GM21529 (cell line): ENCODE measurements at regions not wholly inside any gene's neighbourhood (a gene's known extent, or its start where the extent isn't known, plus 50 kb on each side); places are given as distances from the start of the nearest gene placed in this dataset.

Experiments used
- ATAC-seq: cut with Tn5 transposase; IDR thresholded peaks from one replicate; pipeline ENCODE4 v1.9.1; 2021; ENCODE audit not compliant: unreplicated experiment

DNA sequence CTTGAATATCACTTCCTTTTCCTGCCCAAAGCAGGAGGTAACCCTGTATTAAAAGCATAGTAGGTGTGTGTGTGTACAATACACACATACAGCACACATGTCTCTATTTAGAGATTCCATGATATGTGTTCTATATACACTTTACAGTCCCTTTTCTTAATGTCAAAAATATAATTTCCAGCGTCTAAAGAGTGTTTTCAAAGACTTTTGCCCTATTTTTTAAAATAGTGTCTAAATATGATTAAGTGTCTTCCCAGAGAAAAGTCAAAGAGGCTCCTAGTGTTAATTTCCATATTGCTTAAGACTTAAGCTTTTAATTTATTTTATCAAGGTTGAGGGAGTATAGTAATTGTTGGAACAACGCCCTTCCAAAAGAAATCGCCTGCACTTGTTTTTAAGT lies 420.3 kb upstream of the POU3F3 start:
- no peak for ATAC-seq

- peak; percentile 86 for ATAC-seq
Observed at GRCh38 chr2:104434318-104434792, 419.6 kb upstream of the POU3F3 start.

DNA sequence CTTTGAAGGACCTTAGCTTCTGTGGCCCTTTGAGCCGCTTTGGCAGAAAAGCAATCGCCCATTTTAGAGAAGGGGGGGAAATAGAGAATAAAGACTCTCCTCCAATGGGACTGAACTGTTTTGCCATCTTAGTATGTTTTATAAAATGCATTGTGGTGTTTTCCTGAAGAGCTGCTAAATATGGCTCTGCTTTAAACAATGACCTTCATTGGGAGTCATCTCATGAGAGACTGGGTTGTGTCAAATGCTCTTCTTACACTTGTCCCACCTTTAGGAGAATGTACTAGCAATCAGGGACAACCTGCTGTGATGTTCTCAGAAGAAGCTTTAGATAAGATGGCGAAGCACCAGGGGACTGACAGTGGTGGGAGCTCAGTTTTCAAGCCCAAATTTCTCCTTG lies 418.9 kb upstream of the POU3F3 start:
- no peak for ATAC-seq

DNA sequence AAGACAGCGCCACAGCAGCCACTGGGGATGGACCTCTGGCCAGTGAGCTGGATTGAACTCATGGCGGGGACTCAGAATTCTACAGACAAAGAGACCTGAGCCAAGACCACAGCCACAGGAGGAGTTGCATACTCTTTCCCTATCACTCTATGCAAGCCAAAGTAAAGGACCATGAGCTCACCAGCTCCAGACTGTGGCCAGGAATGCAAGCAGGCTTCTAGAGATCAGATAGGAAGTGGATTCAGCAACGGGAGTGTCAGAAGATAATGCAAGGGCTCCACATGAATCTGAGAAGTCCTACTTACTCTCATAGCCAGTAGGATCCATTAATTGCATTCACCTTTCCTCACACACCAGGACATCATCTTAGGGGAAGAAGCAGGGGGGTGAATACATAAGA lies 415.4 kb upstream of the POU3F3 start:
- no peak for ATAC-seq

DNA sequence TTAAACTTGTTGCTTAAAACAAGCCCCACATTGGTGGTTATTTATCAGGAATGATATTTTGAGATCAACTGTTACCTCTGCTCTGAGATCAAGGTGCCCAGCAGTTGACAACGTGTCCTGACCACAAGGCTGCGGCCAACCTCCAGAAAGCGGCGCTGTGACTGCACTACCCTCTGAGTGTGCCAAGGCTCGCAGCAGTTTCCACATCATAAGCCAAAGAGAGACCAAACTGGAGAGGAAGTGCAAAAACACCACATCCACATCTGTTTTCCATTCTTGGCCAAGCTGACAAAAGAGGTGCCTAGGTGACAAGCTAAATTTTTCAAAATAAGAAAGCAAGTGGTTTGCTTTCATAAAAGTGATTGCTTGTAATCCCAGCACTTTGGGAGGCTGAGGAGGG lies 410.8 kb upstream of the POU3F3 start:
- no peak for ATAC-seq

GRCh38 chr2:104444392-104444791 lies 409.5 kb upstream of the POU3F3 start:
- ATAC-seq: no peak

- no peak for ATAC-seq
Observed at GRCh38 chr2:104444889-104445288, 409.0 kb upstream of the POU3F3 start.

DNA sequence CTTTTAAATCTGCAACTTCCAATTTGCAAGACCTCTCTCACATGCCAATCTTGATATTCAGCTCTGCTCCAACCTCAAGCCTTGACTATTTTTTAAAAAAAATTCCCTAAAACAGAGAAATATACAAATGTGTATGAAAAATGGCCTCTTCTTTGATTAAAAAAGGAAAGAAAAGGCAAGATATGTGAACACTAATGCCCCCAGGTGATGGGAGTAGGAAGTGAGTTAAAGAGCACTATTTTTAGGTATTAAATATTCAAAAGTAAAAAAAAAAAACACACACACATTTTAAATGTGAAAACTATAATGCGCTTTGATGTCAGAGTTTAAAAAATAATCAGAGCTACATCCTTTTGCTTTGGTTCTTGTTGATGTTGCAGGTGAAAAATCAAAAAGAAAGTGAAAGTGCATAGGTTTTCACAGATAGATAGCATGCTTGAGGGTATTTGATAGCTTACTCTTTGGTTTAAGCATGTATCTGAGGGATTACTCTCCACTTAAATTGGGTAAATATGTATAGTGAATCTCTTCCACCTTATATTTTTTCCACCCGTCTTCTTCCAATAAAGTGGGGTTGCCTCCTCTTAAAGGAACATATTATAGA lies 406.0 kb upstream of the POU3F3 start:
- ATAC-seq: no peak

DNA sequence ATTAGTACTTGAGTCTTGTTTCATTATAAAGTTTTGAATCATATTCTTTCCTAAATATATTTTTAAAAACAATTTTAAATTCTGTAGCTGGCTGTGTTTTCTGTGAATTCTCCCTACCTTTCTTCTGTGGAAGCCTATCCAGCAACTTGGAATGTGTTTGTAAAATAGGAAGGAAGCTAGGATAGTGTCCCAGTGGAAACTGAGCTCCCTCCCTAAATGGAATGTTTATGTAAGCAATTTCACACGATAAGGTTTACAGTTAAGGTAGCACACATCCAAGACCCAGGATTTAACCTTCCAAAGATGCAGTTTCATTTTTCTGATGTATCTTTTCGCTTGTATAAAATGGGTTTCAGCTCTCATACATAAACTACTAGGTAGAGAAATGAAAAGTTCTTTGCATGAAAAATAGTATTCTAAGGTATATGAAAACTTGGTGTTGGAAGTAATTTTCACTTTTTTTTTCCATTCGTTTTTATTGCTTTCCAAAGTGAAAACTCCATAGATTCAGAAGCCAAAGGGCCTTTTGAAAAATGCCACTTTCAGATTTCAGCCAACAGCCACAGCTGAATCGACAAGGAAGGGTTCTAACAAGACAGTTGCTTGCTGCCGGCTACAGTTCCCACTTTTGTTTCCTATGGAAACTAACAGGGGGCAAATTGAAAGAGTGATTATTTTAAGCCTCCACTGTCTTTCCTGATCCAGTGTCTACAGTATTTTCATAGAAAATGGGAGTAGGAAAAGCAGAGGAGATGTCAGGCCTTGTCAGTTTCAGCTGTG lies 405.1 kb upstream of the POU3F3 start:
- no peak for ATAC-seq

GRCh38 chr2:104452558-104452957 lies 401.4 kb upstream of the POU3F3 start:
- no peak for ATAC-seq

DNA sequence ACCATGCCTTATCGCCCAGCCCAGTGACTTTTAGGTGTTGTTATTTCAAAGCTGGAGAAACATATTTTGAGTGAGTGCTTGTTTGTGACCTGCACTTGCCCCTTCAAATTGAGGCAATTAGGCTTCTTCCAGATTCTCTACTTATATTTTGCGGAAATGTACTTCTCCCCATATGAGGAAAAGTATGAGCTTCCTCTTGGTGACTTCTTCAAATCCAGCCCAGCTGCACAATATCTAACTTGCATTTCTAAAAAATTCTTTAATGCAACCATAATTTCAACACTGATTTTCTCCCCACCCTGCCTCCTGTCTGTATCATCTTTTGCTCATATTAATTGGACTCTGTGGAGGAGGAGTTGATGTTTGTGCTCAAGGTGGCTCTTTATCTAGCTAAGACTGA lies 391.2 kb upstream of the POU3F3 start:
- no peak for ATAC-seq

- no peak for ATAC-seq
Observed at GRCh38 chr2:104465981-104466380, 387.9 kb upstream of the POU3F3 start.

DNA sequence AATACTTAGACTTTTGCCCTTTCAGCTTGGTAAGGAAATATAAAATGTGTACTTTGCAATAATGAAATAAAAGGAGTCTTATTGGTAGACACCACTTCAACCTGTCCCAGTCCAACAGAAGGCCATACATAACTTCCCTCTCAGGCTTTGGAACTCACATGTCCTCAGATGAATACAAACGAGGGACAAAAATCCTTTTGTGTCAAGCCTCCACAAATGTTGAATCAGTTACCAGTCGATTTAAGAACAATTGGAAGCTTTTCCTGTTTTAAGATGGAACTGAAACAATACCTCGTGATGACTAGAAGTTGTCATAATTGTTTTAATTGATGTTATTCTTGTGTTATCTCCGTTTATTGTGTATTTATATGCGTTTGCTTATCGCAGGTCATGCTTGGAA lies 385.1 kb upstream of the POU3F3 start:
- ATAC-seq: no peak

GRCh38 chr2:104472076-104472475 lies 381.8 kb upstream of the POU3F3 start:
- ATAC-seq: no peak

DNA sequence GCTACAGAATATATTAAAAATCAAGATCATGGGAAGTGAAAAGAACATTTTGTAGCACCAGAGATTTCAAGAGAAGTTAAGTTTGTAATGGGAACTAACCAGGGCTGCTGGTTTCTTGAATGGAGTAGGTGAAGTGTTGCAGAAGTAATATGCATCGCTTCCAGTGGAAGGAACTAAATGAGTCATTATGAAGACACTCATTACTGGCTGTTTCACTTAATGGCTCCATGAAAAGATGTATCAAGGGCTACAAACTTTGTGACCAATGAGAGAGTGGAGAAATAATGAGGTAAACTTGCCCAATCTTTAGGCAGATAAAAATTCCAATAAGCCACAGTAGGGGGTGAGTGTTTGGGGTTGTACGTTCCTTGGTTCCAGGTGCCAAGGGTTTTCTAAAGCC lies 380.4 kb upstream of the POU3F3 start:
- ATAC-seq: no peak

DNA sequence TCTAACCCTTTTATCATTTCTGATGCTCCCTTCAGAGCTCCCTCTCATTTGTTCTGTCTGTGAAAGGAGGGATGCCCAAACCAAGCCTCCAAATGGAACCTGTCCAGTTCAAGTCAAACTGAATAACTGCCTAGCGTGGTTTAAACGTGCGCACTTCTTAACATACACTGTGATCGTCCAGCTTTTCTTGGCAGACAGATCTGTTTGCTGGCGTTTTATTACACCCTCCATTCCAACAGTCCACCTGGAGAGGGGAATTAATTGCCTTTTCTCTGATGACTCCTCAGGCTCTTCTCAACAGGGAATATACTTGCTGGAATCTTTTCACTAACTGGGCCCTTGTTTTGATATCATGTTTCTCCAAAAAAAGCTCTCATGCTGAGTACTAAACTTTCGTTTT lies 379.2 kb upstream of the POU3F3 start:
- no peak for ATAC-seq

- no peak for ATAC-seq
Observed at GRCh38 chr2:104476075-104476474, 377.8 kb upstream of the POU3F3 start.

GRCh38 chr2:104476563-104476988 lies 377.3 kb upstream of the POU3F3 start:
- no peak for ATAC-seq

DNA sequence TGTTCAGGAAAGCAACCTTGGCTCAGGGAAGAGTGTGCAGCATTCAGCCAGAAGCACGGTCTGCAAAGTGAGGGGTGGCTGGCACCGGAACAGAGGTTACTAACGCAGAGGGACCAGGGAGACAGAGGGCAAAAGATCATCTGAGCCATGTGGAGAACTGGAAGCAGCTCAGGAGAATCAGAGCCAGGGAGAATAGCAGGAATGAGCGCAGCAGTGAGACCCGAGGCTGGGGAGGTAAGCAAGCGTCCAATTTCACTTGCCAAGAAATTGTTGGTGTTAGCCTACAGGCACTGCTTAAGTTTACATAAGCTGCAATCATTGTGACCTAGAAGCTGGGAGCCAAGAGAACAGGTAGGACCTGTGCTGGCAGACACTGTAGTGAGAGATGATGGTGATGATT lies 372.6 kb upstream of the POU3F3 start:
- no peak for ATAC-seq

- no peak for ATAC-seq
Observed at GRCh38 chr2:104487366-104487765, 366.5 kb upstream of the POU3F3 start.

- no peak for ATAC-seq
Observed at GRCh38 chr2:104493698-104494097, 360.2 kb upstream of the POU3F3 start.

GRCh38 chr2:104501342-104501741 lies 352.6 kb upstream of the POU3F3 start:
- ATAC-seq: no peak

DNA sequence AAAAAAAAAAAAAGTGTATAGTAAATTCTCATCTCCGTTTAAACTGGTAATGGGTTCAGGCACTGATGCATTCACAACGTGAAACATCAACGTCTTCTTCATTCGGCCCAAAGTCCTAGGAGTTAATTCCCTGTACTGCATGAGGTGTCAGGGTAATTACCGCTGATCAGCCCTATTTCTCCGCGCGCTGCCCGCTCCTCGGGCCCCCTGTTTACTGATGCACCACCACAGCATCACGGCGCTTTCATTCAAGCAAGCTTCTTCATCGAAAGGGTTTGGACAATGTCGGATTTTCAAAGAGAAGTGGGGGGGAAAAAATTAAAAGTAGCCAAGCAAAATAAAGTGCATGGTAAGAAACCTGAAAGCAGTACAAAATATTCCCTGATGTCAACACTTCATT lies 352.0 kb upstream of the POU3F3 start:
- no peak for ATAC-seq
